Activated T-cell treated with anti-CD3 and anti-CD28 coated beads for 1 hour (primary cell): ENCODE measurements at regions not wholly inside any gene's neighbourhood (a gene's known extent, or its start where the extent isn't known, plus 50 kb on each side); places are given as distances from the start of the nearest gene placed in this dataset.
"Not testable (repeated sequence)": the region's sequence is repeated elsewhere in the genome, so short reads cannot be mapped to it uniquely, and the experiment has no call there.

Source experiments
- DNase-seq: peaks from one replicate; pipeline ENCODE4 v3.0.0-alpha.2; 2020; ENCODE audit warnings: low read depth

DNA sequence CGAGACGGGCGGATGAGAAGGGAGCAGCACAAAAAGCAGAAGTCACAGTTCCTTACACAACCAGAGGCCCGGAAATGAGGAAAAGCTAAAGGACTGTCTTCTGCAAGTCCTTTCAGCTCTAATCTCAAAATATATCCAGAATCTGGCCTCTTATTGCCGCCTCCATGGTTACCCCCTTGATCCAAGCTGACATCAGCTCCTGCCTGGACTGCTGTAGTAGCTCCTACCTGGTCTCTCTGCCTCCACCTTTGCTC is 324.0 kb upstream of the ROPN1 start:
- no peak for DNase-seq

DNA sequence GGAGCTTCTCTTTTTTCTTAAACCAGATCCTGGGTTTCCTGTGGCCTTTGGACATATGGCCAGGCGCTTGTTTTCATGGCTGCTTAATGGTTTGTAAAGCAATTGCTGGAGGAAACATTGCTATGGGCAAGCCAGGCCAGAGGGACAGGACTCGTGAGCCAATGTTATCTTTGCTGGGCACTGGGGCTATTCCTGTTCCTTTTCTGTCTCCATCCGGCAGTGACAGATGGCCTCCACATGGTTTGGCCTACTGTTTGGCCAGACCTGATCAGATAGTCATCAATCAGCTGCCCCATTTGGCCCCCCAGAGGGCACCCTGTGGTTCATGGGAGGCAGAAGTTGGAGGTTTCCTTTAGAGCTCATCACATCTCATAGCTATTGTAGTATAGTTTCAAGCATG is 326.1 kb upstream of the ROPN1 start:
- DNase-seq, result no peak

DNA sequence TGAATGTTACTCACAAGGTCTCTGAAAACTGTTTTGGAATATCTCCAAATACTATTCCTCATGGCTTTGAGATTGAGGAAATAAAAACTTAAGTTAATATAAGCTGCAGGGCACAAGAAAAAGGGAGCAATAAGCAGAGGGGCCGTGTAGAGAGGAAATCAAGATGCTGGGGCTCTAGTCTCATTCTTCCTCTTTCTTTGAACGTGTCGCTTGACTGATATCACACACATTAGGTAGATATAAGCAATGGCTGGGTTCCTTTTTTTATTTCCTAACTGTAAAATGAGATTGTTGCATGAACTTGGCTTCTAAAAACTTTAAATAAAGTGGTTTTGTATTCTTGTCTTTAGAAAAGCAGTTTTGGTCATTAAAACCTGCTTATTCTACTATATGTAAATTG is 326.7 kb upstream of the ROPN1 start:
- DNase-seq, result no peak

DNA sequence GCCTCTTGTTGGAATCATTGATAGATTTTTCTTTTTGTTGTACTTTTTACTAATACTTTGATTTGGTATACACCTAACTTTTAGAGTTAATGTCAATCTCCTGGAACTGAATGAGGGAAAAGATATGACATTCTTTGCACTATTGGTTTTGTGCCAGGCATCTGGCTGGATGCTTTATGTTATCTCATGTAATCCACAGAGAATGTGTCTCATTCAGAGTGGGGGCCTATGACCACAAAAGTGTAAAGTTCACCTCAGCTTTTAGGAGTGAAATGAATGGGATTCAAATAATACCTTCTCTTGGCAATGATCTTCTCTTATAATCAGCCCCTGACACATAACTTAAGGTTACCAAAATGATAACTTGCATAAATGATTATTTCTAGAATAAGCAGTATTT is 329.1 kb upstream of the ROPN1 start:
- DNase-seq, result no peak

DNA sequence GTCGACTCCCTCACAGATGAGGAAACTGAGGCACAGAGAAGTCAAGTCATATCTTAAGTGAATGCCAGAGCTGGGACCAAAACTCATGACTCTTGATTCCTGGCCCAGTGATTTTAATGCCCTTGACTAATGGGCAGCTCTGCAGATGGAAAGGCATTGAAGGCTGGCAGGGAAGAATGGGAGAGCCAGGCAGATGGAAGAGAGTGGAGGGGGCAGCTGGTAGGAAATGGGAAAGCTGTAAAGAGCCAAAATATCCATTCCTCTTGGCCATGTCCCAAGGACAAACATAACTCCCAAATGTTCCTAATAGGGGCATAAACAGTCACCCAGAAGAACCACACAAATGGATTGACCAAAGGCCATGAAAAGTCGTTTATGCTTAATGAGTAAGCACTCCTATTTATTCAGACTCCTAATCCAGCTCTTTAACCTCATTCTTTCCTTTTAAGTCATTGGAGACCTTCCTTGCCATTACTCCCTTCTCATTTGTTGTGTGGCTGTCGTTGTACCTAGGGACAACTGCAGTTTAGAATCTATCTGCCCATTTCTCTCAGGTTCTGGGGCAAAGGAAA is 330.5 kb upstream of the ROPN1 start:
- DNase-seq, result no peak

DNA sequence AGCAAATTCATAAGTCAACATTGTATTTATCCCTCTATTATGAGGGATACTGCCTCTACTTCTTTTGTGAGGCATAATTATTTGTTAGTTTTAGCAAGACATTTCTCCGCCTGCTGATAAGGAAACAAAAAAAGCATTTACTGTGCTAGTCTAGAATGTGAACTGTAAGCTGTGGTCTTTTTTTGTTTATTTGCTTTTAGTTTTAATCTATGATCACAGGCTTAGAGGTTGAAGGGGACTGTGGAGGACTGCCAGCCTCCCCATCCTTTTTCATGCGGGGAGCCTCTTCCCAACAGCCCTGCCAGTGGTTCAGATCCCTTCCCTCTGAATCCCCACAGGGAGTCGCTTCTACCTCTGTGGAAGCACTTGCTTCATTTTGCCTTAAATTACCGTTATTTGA is 331.0 kb upstream of the ROPN1 start:
- DNase-seq, result no peak

DNA sequence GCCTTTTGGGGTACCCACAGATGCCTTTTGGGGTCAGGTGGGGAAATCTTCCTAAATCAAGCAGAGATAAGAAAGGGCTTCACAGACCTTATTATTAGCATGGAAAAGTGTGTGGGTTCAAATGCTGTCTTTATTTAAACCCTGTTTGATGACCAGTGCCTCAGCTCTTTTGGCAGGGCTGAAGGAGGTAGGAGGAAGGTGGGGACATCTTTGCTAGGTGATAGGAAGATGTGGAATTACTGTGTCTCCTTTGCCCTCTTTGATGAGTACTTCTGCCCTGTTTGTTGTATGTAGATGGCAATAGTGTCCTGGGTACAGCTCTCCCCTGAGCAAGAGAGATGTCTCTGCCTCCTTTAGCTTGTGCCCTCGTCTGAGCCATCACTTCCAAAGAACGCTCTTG is 333.3 kb upstream of the ROPN1 start:
- DNase-seq, result no peak

DNA sequence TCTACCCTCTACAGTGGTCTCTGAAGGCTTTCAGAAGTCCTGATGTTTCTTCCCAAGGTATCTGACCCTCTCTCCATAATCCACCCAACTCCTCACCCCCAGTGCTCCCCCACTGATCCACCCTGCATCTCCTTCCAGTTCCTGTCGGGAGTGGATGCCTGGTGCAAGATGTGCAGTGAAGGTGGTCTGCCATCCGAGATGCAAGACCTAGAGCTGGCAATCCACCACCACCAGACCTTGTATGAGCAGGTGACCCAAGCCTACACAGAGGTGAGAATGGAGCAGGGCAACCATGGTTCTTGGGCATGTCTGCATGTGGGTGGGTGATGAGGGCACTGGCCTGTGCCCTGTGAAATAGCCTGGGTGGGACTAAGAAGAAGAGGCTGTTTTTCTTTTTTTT is 337.8 kb upstream of the ROPN1 start:
- no peak for DNase-seq

DNA sequence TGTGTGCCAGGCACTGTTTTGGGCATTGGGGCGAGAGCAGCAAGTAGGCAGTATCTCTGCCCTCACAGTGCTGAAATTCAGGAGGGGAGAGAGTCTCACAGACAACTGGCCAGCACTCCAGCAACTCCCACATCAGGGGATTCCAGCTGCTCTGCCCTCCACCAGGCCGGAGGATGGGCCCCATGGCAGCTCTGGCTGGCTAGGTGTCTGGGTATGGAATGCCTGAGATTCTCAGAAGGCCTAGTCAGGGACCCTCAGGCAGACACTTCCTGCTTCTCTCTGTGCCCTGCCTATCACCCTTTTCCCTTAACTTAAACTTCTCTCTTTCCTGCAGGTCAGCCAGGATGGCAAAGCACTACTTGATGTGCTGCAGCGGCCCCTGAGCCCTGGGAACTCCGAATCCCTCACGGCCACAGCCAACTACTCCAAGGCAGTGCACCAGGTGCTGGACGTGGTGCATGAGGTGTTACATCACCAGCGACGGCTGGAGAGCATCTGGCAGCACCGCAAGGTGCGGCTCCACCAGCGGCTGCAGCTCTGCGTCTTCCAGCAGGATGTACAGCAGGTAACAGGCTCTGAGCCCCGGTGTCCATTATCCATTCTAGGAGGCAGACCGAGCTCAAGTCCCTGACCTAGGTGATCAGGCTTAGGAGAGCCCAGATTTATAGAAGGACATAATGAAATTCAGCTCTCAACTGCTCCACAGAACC is 342.2 kb upstream of the ROPN1 start:
- DNase-seq, result no peak

DNA sequence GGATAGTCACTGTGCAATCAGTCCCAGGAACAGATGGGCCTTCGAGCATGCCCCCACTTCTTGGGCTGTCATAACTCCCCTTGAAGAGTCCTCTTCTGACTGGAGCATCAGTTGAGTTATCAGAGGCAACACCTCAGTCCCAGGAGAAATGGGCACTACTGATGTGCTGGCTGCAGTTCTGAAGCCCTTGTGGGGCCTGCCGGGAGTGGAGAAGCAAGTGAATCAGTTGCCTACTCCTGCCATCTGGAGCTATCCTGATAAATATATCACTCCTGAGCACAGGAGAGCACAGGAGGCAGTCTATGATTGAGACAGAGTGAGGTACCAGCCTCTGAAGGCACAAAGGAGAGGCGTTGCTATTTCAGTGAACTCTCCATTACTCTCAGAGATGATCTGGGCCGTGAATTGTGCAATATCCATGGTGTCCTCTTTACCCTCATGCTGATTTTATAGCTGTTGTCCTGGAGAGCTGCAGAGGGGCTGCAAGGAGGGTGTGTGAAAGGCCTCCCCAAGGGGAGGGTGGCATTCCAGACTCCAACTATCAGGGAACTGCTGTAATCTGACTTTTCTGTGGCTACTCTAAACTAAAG is 344.2 kb upstream of the ROPN1 start:
- DNase-seq, result no peak

DNA sequence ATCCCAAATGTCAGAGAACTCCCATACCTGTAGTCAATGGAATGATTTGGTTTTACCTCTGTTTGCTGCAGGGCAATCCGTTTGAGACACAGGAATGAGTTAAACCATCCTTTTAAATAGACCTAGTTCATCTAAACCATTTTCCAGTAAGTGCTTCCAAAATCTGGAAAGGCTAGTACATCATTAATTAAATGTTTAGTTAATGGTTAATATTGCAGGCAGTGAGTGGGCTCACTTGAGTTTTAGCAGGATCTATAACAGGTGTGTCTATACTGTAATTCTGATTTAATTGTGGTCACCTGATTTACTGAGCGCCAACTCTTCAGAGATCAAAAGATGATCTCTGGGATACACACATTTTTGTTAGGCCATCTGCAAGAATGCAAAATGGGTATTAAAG is 353.9 kb upstream of the ROPN1 start:
- DNase-seq, result no peak

DNA sequence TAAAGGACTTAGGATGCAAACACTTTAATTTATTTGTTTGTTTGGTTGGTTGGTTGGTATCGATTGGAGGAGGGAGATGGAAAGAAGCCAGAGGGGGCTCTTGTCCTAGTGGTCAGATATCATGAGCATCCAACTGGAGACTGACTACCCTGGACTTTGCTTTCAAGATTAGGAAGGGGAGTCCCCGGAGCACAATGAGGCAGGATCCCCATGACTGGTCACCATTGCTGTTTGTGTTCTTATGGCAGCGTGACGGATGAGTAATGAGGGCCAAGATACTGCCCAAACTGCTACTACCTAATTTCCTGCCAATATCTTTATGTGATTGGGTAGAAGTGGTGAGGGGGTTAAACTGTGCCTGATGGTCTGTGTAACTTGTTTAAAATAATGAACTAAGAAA is 354.6 kb upstream of the ROPN1 start:
- no peak for DNase-seq

DNA sequence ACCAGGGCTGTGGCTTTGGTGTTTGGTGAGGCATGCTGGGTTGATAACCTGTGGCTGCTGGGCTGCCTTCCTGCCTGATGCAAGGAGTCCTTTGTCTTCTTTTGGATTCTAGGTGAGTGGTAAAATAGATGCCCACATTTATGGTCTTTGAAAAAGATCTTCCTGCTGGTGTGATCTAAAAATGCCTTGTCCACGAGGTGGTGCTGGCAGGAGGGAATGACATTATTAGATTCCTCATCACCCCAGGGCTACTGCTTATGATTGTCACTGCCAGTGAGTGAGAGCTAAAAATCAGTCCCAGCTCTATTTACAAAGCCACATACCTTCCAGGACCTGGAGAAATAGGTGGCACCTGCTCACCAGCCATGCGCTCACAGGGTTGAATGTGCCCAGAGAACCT is 355.5 kb upstream of the ROPN1 start:
- no peak for DNase-seq

DNA sequence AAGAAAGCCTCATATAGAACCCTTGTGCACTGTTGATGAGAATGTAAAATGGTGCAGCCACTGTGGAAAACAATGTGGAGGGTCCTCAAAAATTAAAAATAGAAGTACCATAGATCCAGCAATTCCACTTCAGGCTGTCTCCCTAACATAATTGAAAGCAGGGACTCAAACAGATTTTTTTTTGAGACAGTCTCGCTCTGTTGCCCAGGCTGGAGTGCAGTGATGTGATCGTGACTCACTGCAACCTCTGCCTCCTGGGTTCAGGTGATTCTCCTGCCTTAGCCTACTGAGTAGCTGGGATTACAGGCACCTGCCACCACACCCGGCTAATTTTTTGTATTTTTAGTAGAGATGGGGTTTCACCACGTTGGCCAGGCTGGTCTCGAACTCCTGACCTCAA is 356.6 kb upstream of the ROPN1 start:
- DNase-seq, result not testable (repeated sequence)

DNA sequence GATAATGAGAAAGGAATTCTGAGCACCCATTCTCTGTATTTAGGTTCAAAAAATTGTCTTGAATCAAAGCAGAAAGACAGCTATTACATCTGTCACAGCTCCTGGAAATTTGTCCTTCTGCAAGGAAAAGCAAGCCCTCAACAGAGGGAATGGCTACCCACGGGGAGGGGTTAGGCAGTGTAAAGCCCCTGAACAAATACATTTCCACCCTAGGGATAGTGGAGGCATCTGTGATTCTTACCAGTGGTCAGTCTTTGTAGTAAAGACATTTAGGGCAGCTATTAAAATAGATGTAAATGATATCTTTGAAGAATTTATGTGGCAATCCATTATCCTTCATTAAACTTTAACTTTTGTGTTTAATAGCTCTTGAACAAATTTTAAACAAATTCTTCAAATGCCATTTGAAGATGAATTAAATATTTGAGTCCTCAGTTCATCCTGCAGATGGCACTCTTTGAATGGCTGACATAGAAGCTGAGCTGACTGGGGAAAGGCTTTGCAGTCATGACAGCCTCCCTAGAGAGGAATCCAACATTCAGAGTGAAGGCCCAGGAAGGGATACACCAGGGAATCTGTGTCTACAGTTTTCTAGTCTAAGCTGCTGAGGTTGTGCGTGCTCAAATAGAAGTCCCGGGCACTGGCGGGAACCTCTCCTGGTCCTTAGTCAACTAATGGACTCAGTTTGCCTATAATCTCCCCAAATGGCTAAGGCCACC is 359.7 kb upstream of the ROPN1 start:
- DNase-seq, result no peak

DNA sequence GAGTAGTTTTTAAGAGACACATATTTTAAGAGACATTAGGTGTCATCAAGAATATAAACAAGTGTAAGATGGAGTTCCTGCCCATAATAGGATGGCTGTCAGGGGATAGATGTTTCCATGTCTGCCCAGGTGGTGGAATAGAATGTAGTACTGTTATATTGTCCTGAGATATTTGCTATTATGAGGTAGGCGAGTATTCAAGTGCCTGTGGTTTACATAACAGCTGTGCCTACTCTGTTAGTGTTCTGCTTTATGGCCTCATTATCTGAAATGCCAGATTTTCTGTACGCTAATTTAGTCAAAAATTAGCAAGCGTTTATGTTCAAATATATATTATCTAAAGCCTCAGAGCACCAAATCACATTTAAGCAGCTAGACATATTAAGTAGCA is 360.2 kb upstream of the ROPN1 start:
- no peak for DNase-seq

DNA sequence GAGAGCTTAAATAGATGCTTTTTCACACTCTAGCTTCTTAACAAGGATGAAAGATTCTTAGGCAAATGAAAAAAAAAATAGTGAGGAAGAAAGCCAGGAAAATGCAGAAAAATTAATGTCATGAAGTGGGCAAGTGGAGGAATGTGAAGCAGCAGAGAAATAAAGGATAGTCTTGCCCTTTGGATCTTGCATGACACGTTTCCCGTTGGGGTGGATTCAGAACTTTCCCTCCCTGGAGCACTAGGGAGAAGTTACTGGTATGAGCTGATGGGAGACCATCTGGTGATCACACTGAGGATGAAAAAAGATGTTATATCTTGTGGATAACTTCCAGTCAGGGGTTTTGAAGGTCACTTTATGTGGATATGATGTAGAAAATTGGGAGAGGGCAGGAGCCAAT is 361.8 kb upstream of the ROPN1 start:
- no peak for DNase-seq

DNA sequence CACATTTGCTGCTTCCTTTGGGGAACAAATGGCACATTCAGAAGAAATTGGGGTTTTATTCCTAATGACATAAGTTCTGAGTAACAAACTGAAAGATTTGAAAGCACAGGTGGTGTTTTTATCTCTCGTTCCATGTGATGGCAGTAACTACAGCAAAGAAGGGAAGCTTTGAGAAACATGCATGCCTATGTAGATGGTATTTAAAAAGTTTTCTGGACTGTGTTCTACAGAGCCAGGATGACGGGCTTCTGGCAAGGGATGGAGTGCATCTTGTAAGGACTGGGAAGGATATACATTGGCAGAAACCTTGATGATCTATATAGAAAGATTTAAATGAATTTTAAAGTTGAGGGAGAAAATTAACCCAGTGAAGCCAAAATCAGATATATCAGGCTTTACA is 362.2 kb upstream of the ROPN1 start:
- no peak for DNase-seq

DNA sequence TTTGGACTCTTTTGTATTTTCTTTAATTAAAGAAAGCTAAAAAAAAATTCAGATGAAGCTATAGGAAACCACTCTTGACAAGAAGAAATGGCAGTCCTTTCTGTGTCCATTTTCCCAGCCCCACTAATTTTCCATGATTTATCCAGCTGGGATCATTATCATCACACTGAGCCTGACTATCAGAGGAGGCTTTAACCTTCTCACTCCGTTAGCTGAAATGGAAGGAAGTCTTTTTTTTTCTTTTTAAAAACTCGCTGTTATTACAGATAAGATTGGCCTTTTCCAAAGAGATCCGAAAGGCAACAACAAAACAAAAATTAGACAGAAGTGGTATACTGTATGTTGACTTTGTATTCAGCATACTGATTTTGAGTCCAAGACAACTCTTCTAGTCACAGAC is 366.2 kb upstream of the ROPN1 start:
- no peak for DNase-seq

DNA sequence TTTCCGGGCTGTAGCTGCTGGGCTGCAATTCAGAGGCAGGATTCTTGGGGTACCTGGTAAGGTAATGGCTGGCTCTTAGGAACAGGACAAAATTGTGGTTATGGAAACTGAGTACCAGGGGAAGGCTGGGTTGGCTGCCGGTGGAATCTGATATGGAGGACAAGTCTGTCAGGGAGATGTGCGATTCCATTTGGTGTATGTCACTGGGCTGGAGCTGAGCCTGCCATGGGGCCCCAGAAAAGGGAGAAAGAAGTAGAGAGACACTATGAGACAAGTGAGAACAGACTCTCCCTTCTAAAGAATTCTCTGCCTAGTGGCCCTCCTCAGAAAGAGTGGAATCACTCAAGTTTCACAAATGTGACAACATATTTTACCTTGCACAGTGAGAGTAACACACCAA is 368.2 kb upstream of the ROPN1 start:
- DNase-seq, result no peak

DNA sequence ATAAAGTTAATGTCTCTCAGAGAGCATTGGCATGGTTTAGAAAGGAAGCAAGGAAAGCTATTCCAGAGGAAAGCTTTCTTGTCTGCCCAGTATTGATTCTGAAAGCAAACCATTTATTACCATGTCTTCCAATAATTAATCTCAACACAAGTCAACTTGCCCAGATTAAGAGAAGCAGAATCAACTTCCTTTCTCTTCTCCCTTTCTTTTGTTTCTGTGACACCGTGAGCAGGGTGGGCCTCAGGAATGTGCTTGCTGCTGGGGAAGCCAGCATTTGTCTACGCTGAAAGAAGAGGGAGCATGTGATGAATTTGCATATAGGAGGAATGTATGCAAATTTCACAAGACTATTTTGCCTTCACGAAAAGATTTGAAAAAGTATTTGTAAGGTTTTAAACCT is 368.6 kb upstream of the ROPN1 start:
- no peak for DNase-seq

DNA sequence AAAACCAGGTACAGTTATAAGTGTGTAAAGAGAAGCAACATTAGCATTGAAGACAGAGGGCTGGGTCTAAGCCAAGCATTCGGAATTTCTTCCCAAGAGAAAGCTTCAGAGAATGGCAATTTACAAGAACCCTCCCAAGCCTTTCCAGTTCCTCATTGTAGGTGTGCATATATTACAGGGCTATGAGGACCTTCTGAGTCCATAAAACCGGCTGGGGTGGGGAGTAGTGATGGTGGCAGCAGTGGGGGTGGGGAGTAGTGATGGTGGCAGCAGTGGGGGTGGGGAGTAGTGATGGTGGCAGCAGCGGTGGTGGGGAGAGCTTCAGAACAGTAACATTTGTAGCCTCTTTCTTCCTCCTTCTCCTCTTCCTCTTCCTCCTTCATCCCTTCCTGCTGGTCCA is 368.7 kb upstream of the UMPS start:
- DNase-seq, result no peak

DNA sequence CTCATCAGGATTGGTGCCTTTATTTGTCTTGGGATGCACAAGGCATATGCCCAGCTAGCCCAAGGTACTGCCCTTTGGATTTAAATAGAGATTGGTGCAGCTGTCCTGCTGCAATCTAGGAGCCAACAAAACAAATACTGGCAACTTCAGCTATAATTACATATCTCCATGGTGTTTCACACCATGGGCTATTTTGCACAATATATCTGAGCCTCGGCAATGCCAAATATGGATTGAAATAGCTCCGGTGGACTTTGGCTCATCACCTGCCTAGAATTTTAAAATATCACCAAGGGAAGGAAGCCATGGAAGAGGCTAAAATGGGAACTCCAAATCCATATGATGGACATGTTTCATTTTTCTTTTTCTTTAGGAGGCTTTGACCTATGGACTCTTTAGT is 367.8 kb upstream of the UMPS start:
- no peak for DNase-seq

DNA sequence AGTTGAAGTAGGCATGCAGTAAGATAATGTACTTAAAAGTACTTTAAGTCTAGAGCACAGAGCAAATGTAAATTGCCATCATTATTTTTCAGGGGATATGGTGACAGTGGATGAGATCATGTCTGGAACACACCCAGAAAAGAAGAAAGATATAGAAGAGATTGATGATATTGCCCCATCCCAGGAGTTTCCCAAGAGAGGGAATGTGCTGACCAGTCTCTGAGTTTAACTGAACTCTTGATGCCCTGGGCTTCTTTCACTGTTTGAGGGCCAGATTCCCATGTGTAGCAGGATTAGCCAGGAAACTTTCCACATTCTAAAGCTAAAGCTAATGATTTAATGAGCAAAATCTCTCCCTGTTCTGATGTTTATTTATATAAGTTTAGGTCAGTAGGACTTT is 366.8 kb upstream of the UMPS start:
- DNase-seq, result no peak
